Fibroblast of the conjunctiva (primary cell): ENCODE measurements at regions not wholly inside any gene's neighbourhood (a gene's known extent, or its start where the extent isn't known, plus 50 kb on each side); places are given as distances from the start of the nearest gene placed in this dataset.
"Not testable (repeated sequence)": the region's sequence is repeated elsewhere in the genome, so short reads cannot be mapped to it uniquely, and the experiment has no call there.

Experiments
- DNase-seq: peaks from one replicate; pipeline ENCODE4 v3.0.0-alpha.2; 2010; ENCODE audit warnings: low read depth

DNA sequence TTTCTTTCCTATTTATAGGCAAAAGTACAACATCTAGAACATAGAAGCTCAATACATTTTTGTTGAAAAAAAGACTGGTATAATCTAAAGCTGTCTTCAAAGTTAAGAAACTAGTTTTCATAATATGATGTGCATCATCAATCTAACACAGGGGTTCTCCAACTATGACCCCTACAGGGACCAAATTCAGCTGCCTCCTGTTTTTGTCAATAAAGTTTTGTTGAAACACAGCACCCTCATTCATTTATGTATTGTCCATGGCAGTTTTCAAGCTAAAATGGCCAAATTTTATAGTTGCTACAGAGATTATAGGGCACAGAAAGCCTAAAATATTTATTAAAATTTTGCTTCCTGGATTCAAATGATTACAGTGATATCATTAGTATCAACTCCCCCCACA, 452.9 kb downstream of the CCER1 start:
- DNase-seq: no peak

DNA sequence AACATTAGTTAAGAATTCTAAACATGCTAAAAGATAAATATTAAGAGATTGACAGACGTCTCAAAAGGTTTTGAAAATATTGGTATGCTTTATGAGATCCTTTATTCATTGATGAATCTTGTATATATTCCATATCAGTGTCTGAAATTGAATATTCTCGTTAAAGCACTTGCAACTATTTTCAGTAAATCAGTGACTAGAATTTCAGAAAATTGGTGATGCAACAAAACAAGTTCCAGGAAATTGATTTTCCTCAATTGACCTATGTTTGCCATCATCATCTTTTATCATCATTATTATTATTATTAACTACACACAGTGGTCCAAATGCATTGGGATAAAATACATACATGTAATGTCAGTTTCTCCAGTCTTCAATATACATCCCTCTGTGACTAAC, 453.6 kb downstream of the CCER1 start:
- no peak for DNase-seq

DNA sequence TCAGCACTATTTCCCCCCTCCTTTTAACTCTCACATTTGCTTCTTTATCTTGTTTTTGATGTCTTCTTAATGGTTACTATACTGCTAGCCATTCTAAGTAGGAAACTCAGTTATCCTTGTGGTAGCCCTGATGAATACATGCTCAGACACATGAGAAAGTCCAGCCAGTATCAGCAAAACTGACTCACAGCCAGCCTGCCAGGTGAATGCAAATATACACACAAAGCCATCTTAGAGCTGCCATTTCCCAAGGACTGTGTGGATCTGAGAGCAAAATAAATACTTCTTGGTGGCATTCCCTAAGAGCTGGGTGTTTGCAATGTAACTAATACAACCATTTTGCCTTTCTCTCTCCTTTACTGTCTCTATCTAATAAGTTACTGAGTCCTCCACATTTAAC, 455.2 kb downstream of the CCER1 start:
- DNase-seq: no peak

DNA sequence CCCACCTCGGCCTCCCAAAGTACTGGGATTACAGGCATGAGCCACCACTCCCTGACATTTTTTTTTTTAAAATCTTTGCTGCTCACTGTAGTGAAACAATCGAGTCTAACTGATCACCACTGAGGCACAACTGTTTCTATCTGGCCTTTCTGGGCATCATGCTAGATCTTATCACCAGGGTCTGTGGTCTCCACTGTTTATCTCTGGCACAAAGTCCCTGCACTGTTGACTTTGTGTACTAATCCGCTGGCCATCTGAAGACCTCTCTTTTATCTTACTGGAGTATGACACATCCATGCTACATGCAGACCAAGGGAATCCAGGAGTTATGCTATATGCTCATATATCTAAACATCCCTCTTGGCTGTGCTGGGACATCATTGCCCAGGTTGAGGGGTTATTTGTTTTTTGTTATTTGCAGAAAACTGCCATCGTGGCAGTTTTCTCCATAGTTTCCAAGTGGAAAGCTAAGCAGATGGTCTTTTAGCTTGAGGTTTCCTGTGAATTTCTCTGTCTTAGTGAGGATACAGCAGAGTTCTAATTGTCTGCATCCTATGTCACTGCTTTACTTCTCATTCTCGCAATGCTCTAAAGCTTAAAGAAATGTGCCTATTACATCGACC, 456.9 kb downstream of the CCER1 start:
- no peak for DNase-seq

DNA sequence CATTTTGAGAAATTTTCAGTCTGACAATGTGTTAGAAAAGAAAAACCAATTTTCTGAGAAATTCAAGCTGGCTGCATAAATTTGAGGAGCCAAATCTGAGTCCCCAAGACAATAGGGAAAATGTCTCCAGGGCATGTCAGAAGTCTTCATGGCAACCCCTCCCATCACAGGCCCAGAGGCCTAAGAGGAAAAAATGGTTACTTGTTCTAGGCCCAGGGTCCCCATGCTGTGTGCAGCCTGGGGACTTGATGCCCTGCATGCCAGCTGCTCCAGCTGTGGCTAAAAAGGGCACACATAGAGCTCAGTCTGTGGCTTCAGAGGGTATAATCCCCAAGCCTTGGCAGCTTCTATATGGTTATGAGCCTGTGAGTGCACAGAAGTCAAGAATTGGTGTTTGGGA, 464.6 kb downstream of the CCER1 start:
- DNase-seq: no peak

DNA sequence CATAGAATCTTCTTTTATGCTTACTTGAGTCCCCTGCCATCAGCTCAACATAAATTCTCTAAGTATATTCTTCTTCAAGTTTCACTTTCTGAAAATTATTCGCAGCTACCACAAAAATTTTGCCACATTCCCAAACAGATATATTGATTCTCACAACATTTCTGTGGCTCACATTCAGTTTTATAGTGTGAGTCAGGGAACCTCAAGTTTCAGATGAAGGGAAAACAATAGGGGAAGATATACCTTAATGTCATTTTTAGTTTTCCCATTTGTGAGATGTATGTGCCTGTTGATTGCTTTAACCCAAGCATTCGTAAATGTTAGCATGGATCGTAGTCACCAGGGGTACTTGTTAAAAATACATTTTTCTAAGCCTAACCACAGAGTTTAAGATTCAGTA, 465.8 kb downstream of the CCER1 start:
- no peak for DNase-seq

DNA sequence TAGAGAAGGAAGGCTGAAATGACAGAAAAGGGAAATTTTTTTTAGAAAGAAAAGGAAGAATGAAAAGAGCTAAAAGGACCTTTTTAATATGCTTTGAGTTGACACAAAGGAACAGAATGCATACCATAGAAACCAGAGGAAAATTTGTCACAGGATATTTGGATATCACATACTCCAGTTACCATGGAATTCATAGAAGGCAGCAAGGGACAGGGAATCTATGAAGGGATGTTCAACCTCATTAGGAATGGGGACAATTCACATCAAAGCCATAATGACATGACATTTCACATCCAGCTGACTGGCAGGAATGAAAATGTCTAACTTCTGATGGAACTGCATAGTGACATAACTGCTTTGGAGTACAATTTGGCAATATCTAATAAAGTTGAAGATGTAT, 469.4 kb downstream of the CCER1 start:
- no peak for DNase-seq

DNA sequence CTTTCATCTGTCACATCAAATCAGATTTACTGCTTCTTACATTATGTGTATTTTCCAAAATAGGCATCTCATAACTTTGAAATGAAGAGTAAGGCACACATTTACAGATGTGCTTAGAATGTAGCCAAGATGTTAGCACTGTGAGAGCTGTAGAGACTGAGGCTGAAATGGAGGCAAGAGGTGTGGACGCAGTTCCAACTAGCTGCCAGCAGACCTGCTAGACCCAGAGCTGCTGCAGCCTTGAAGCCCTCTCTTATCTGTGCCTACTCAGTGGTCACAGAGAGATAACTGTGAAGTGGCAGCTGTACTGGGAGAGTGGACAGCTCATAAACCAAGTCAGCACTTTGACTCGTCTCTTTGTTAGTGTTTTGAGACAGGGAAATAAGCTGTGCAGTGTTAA, 470.9 kb downstream of the CCER1 start:
- DNase-seq: no peak

DNA sequence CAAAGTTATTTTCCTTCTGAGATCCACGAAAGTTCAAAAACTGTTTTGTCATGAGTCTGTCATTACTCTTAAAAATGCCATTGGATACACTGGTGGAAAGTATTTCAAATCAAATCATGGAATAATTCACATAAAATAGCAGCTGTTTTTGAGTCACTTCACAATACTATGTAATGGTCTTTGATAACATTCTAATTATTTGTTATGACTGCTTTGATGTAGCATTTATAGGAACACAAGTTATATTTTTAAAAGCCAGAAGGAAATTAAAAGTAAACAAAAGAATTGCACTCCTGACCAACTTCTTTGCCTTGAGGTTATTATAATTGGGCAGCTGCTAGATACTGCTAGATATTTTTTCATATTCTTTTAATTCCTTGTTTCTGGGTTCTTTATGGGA, 473.2 kb downstream of the CCER1 start:
- no peak for DNase-seq

DNA sequence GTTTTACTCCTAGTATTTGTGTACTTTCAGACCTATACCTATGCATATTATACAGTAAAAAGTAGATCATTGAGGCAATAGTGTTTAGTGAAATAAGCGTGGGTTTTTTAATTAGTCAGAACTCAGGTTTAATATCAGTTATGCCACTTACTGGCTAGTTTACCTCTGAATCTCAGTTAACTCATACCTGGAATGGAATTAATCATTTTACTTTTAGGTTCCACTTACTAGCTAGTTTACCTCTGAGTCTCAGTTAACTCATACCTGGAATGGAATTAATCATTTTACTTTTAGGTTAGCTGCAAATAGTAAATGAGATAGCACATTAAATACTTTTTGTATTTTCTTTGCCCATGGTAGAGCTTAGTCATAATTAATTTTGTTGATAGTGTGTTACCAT, 475.7 kb downstream of the CCER1 start:
- no peak for DNase-seq

DNA sequence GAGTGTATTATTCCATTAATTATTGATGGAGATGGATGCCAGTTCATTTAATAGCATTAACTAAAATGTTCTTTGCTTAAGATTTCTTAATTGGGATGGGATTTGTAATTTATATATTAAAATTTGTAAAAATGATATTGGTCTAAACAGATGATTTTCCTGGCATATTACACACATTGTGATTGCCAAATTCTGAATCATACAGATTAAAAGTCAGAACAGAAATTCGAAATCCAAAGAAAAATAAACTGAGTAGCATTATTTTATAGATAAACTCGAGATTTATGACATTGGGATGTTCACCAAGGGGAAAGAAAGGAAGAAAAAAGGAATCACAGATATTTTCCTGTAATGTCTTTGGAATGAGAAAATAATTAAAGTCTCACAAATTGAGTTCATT, 481.1 kb downstream of the CCER1 start:
- DNase-seq: no peak

DNA sequence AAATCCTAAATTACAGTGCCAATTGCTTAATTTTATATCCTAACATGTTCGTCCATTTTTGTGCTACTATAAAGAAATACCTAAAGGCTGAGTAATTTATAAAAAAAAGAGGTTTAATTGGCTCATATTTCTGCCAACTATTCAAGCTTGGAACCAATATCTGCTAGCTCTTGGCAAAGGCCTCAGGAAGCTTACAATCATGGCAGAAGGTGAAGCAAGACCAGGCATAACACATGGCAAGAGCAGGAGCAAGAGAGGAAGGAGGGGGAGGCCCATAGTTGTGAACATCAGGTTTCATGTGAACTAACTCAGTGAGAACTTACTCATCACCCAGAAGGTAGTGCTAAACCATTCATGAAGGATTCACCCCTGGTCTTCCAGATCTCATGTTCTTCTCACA, 494.3 kb downstream of the CCER1 start:
- no peak for DNase-seq

DNA sequence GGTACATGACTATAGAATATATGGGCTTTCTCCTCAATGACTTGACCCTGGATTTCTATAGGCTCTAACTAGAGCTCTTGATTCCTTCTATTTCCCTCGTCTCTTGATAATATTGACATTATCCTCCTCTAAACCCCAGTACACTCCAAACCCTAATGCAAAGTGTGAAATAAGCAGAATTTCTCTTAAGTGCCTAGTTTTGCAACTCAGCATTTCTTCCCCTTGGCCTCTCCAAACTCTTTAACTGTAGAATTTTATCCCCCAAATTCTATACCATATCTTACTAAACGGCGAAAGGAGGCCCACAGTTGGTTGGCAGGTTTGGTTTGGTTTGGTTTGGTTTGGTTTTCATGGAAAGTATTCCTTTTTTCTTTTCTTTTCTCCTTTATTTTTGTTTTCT, 498.7 kb downstream of the CCER1 start:
- DNase-seq: no peak

DNA sequence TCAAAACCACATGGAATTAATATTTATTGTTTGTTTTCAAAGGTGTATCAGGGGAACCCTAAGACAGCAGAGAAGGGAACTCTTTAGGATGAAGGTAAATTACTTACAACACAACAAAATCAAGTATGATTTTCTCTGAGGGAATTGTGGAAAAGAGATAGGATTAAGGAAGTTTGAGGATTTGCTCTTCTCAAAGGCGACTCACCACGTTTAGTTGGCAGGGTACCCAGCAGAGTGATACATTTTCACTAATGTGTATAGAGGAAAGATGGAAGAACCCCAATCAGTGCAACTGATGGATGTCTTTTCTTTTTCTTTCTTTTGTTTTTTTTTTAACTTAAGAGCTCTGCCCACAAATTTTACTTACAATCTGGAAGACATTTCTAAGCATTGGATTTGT, 499.2 kb downstream of the CCER1 start:
- DNase-seq: no peak

DNA sequence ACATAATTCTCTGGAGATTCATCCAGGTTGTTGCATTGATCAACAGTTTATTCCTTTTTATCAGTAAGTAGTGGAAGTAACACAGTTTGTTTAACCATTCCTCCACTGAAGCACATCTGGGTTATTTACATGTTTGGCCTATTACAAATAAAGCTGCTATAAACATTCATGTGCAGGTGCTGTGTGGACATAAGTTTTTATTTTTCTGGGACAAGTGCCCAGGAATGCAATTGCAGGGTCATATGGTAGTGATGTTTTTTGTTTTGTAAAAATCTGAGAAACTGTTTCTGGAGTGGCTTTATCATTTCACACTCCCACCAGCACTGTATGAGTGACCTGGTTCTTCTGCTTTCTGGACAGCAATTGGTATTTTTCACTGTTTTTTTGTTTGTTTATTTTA, 505.4 kb downstream of the CCER1 start:
- no peak for DNase-seq

DNA sequence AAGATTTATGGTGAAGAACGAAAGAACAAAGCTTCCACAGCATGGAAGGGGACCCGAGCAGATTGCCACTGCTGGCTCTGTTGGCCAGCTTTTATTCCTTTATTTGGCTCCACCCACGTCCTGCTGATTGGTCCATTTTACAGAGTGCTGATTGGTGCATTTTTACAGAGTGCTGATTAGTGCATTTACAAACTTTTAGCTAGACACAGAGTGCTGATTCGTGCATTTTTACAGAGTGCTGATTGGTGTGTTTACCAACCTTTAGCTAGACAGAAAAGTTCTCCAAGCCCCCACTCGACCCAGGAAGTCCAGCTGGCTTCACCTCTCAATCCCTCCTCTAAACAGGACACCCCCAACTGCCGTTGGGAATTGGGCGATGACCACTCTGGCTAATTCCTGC, 511.5 kb downstream of the CCER1 start:
- DNase-seq: not testable (repeated sequence)

DNA sequence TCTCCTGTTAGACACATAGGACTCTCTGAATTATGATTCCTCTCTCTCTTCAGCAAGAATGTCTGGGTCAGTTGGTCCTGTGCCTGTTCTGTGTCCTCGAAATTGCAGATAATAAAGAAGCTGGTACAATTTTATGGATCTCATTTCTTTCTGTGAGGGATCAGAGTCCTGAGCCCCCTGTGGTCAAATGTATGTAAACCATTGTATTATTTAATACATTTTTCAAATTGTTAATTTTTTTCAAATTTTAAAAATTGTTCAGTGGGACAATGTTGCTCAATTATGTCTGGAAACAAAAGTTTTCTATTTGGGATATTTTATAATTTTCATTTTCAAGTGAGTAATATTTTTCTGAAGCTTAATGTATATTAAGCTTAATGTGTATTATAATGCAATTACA, 513.5 kb downstream of the CCER1 start:
- no peak for DNase-seq

DNA sequence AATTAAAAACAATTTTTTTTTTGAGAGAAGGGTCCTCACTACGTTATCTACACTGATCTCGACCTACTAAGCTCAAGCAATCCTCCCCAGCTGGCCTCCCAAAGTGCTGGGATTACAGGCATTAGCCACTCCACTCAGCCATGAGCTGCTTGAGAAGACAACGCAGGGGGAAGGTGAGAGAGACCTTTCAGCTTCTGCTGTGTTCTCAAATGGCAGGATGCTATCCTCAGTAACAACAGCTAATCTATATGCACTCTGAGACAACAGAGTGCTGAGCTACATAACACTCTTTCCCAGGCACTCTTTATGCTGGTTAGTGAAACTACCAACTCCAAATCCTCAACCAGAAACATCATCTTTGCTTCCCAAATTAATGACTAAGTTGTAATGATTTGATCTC, 526.1 kb downstream of the CCER1 start:
- DNase-seq: no peak

DNA sequence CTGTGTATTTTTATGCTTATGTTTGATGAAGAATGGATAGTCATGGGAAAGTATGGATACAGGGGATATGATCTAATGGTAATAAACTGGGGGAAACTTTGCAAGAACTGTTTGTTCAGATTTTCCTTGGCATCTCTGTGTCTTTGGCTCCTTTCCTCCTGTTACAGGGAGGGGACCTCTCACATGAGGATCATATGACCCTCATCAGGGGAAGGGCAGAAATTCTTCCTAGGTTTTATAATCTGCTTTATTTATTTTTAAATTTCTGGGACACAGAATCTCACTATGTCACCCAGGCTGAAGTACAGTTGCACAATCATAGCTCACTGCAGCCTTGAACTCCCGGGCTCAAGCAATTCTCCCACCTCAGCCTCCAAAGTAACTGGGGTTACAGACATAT, 526.5 kb downstream of the CCER1 start:
- DNase-seq: no peak

DNA sequence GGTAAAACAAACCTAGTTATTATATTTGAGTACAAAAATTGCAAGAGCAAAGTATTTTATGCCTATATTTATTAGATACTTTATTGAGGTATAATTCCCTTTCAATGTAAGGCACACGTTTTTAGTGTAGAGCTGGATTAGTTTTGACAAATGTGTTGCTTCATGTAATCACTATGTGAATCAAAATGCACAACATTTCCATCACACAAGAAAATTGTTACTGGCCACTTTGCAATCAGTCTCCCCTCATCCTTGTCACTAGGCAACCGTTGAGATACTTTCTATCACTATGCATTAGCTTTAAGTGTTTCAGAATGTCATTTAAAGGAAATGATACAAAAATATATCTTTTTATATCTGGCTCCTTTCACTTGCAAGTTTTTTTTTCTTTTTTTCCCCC, 531.0 kb downstream of the CCER1 start:
- DNase-seq: no peak

DNA sequence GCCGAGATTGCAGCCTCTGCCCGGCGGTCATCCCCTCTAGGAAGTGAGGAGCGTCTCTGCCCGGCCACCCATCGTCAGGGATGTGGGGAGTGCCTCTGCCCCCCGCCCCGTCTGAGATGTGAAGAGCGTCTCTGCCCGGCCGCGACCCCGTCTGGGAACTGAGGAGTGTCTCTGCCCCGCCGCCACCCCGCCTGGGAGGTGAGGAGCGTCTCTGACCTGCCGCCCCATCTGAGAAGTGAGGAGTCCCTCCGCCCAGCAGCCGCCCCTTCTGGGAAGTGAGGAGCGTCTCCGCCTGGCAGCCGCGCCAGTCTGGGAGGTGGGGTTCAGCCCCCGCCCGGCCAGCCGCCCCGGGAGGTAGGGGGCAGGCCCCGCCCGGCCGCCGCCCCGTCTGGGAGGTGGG, 544.0 kb downstream of the CCER1 start:
- DNase-seq: no peak

DNA sequence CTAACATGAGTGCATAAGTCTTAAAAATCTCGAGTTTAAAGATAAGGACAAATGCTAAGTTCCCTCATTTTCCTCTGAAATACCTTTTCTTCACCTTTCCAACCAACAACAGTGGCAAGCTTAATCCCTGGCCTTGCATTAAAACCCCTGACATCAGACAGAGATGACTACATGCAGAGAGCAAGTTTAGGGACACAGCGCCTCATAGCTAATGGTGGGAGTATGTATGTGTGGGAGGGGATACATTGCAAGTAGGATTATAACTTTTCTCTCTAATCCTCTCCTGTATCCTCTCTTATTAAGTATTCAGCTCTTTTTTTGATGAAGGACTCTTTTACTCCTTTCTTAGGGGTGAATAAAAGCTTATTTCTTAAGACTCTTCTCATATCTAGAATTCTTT, 547.1 kb downstream of the CCER1 start:
- DNase-seq: no peak

DNA sequence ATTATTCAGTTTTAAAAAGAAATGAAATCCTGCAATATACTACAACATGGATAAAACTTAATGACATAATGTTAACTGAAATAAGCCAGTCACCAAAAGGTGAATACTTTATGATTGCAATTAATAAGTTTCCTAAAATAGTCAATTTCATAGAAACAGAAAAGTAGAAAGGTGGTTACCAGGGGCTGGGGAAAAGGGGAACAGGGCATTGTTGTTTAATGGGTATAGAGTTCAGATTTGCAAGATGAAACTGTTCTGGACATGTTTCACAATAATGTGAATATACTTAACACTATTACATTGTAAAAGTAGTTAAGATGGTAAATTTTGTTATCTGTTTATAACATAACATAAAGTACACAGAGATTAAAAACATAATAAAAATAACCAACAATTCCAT, 550.9 kb downstream of the CCER1 start:
- DNase-seq: no peak

DNA sequence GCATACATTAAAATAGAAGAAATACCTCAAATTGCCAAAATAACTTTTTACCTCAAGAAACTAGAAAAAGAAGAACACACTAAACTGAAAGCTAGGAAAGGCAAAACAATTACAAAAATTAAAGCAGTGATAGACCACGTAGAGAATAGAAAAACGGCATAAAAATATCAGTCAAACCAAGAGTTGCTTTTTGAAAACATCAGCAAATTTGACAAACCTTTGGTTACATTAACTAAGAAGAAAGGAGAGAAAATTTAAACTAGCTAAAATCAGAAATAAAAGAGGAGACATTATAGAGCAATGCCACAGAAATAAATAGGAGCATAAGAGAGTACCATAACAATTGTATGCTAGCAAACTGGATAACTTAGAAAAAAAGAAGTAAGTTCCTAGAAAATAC, 553.8 kb downstream of the CCER1 start:
- no peak for DNase-seq

DNA sequence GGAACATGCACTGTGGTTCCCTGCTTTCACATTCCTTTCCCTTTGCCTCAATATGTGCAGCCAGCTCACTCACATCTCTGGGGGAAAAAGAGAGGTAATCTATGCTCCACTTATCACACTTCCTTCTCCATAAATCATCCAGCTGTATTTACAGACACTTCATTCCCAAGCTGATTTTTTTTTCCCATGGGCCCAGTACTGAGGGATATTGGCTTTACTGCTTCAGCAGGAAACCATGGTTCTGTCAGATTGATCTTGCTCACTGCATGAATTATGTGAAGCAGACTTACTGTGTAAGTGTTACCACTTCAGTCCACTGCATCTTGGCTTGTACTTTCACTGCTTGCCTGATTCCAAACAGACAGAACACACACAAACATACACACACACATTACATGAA, 555.6 kb downstream of the CCER1 start:
- no peak for DNase-seq
